HUES6 (cell line): ENCODE measurements at regions not wholly inside any gene's neighbourhood (a gene's known extent, or its start where the extent isn't known, plus 50 kb on each side); places are given as distances from the start of the nearest gene placed in this dataset.
"Not testable (repeated sequence)": the region's sequence is repeated elsewhere in the genome, so short reads cannot be mapped to it uniquely, and the experiment has no call there.

Experiments used
- H3K27ac ChIP-seq: 2 replicates; pipeline ENCODE4 v1.7.0; 2013; ENCODE audit warnings: low read depth, mild to moderate bottlenecking, low read length, inconsistent platforms
- H3K27me3 ChIP-seq: 2 replicates; pipeline ENCODE4 v1.6.1; 2013; ENCODE audit warnings: low read length; ENCODE audit not compliant: control insufficient read depth, insufficient read depth
- H3K36me3 ChIP-seq: 2 replicates; pipeline ENCODE4 v1.6.1; 2013; ENCODE audit warnings: low read length; ENCODE audit not compliant: control insufficient read depth, insufficient read depth
- H3K4me1 ChIP-seq: 2 replicates; pipeline ENCODE4 v1.6.1; 2013; ENCODE audit warnings: low read length; ENCODE audit not compliant: control insufficient read depth, insufficient read depth
- H3K4me3 ChIP-seq: 2 replicates; pipeline ENCODE4 v1.5.1; 2013; ENCODE audit warnings: low read depth, low read length
- H3K9ac ChIP-seq: one replicate; pipeline ENCODE4 v1.6.1; 2013; ENCODE audit warnings: mild to moderate bottlenecking, low read length
- H3K9me3 ChIP-seq: 2 replicates; pipeline ENCODE4 v1.6.1; 2013; ENCODE audit warnings: low read depth, low read length; ENCODE audit not compliant: control insufficient read depth, insufficient read depth

DNA sequence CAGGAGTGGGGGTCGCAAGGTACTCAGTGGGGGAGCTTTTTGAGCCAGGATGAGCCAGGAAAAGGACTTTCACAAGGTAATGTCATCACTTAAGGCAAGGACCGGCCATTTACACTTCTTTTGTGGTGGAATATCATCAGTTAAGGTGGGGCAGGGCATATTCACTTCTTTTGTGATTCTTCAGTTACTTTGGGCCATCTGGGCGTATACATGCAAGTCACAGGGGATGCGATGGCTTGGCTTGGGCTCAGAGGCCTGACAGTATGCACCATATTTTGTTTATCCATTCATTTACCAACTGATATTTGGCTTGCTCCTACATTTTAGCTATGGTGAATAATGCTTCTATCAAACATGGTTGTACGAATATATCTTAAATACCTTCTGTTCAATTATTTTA, 1728.1 kb upstream of the AGA start:
- H3K27ac ChIP-seq: peak overlapping the region; percentile 85
- not testable (repeated sequence) for H3K27me3 ChIP-seq, H3K9me3 ChIP-seq
- H3K9ac ChIP-seq: peak overlapping the region; percentile 59
- peaks cover 30% of the 10 kb centered on the region for H3K36me3 ChIP-seq
- peak overlapping the region; percentile 47 for H3K4me3 ChIP-seq
- peaks cover 18% of the 10 kb centered on the region for H3K4me1 ChIP-seq

GRCh38 chr4:179182741-179183140, 1740.5 kb upstream of the AGA start:
- Histone ChIP-seq H3K4me1 (no peaks in the 10 kb centered on the region), H3K4me3 (no peak overlapping the region), H3K27me3 (no peaks in the 10 kb centered on the region), H3K9me3 (peaks cover 5% of the 10 kb centered on the region), H3K36me3 (no peaks in the 10 kb centered on the region; the same call in 1 of the 2 replicates), H3K9ac (no peak overlapping the region), H3K27ac (no peak overlapping the region)

GRCh38 chr4:179195887-179196286, 1753.7 kb upstream of the AGA start:
- Histone ChIP-seq H3K27ac (no peak overlapping the region), H3K9ac (no peak overlapping the region), H3K4me3 (no peak overlapping the region), H3K27me3 (no peaks in the 10 kb centered on the region), H3K4me1 (peaks cover 6% of the 10 kb centered on the region; the same call in 1 of the 2 replicates), H3K36me3 (no peaks in the 10 kb centered on the region), H3K9me3 (no peaks in the 10 kb centered on the region)

DNA sequence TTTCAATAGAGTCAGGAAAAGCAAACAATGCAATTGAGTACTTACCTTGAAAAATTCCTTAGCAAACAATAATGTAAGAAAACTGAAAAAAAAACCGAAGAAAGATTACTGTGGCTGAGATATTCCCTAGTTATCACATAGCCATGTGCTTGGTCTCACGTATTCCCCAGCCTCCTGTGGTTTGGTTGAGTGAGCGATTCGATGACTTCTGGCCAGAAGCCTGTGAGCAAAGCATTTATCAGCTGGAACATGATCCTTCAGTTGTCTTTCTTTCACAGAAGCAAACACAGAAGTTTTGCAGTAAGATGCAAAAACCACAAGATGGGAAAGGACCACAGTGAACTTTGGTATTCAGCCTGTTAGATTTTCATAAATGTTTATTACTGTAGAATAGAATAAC, 1754.3 kb upstream of the AGA start:
- H3K4me3 ChIP-seq: no peak overlapping the region
- no peaks in the 10 kb centered on the region for H3K36me3 ChIP-seq
- no peak overlapping the region for H3K9ac ChIP-seq
- H3K4me1 ChIP-seq: peaks cover 6% of the 10 kb centered on the region; the same call in 1 of the 2 replicates
- no peaks in the 10 kb centered on the region for H3K27me3 ChIP-seq
- no peaks in the 10 kb centered on the region for H3K9me3 ChIP-seq
- H3K27ac ChIP-seq: no peak overlapping the region

GRCh38 chr4:179200681-179201080, 1758.4 kb upstream of the AGA start:
- Histone ChIP-seq H3K36me3 (no peaks in the 10 kb centered on the region), H3K27me3 (no peaks in the 10 kb centered on the region), H3K4me3 (no peak overlapping the region), H3K27ac (no peak overlapping the region), H3K9ac (no peak overlapping the region), H3K9me3 (no peaks in the 10 kb centered on the region), H3K4me1 (peaks cover 6% of the 10 kb centered on the region; the same call in 1 of the 2 replicates)

DNA sequence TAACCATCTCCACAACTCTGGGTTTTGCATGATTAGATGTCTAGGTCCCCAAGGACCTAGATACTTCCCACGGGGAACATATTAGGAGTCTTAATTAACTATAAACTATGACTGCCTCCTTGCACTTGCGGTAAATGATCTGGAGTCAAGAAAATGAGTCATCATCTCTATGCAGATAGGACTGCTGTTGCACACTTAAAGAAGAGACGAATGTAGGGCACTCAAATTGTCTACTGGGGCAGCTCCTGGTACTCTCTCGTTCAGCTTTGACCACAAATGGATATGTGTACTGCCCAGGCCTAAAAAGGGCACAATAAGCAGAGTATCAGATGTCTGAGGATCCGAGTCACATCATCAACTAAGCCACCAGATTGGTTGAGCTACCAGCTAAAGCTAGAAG, 1783.4 kb upstream of the AGA start:
- Histone ChIP-seq H3K27ac (no peak overlapping the region), H3K4me1 (no peaks in the 10 kb centered on the region), H3K4me3 (no peak overlapping the region), H3K36me3 (no peaks in the 10 kb centered on the region), H3K9ac (no peak overlapping the region), H3K9me3 (no peaks in the 10 kb centered on the region), H3K27me3 (no peaks in the 10 kb centered on the region)

- Histone ChIP-seq H3K27ac (no peak overlapping the region), H3K9ac (no peak overlapping the region), H3K9me3 (no peaks in the 10 kb centered on the region), H3K4me3 (no peak overlapping the region), H3K36me3 (no peaks in the 10 kb centered on the region), H3K27me3 (no peaks in the 10 kb centered on the region), H3K4me1 (no peaks in the 10 kb centered on the region; the same call in 1 of the 2 replicates)
Observed at GRCh38 chr4:179248821-179249220, 1806.6 kb upstream of the AGA start.

DNA sequence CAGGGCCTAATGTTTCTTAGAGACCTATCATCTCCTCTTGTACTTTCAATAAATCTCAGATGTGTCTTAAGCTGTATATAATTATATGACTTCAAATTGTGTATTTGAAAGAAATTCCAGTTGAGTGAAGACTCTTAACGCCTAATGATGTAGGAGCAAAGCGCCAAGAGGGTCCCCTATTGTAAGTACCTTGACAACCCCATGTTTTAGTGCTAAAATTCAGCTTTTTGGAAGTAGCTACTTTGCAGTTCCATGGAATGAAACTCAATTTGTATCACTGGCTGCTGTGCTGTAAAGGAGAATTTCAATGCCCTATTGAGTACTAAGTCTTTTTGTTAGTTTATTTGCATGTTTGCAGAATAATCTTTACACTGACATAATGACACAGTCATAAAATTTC, 1826.6 kb upstream of the AGA start:
- H3K9me3 ChIP-seq: peaks cover 7% of the 10 kb centered on the region; the same call in 1 of the 2 replicates
- no peaks in the 10 kb centered on the region for H3K4me1 ChIP-seq
- H3K27me3 ChIP-seq: no peaks in the 10 kb centered on the region
- no peak overlapping the region for H3K27ac ChIP-seq
- no peaks in the 10 kb centered on the region for H3K36me3 ChIP-seq
- no peak overlapping the region for H3K9ac ChIP-seq
- no peak overlapping the region for H3K4me3 ChIP-seq

DNA sequence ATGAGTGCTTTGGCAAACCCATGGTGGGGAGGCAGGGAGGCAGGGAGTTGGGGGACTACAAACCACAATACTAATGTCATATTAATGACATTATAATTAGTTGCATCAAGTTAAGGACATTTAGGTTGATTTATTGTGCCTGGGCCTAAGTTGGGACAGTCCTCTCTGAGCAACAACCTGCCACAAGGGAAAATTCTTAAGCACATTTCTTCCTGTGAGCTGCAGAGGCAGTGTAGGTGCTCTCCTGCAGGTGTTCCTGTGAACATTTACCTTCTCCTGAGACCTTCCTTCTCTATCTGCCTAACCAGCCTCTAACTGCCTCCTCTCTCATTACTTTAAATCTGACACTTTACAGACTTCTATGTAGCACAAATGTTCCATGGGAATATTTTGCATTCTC, 1830.0 kb upstream of the AGA start:
- H3K4me3 ChIP-seq: no peak overlapping the region
- H3K27ac ChIP-seq: no peak overlapping the region
- no peaks in the 10 kb centered on the region for H3K36me3 ChIP-seq
- peaks cover 6% of the 10 kb centered on the region; the same call in 1 of the 2 replicates for H3K4me1 ChIP-seq
- no peaks in the 10 kb centered on the region for H3K9me3 ChIP-seq
- H3K9ac ChIP-seq: no peak overlapping the region
- no peaks in the 10 kb centered on the region for H3K27me3 ChIP-seq

GRCh38 chr4:179278647-179279046, 1836.4 kb upstream of the AGA start:
- Histone ChIP-seq H3K27me3 (no peaks in the 10 kb centered on the region), H3K27ac (no peak overlapping the region), H3K4me1 (peaks cover 6% of the 10 kb centered on the region; the same call in 1 of the 2 replicates), H3K9ac (no peak overlapping the region), H3K4me3 (no peak overlapping the region), H3K9me3 (no peaks in the 10 kb centered on the region), H3K36me3 (no peaks in the 10 kb centered on the region)

GRCh38 chr4:179285696-179286095, 1843.5 kb upstream of the AGA start:
- Histone ChIP-seq H3K4me1 (no peaks in the 10 kb centered on the region), H3K4me3 (no peak overlapping the region), H3K9me3 (no peaks in the 10 kb centered on the region), H3K36me3 (no peaks in the 10 kb centered on the region), H3K9ac (no peak overlapping the region), H3K27ac (no peak overlapping the region), H3K27me3 (no peaks in the 10 kb centered on the region)

DNA sequence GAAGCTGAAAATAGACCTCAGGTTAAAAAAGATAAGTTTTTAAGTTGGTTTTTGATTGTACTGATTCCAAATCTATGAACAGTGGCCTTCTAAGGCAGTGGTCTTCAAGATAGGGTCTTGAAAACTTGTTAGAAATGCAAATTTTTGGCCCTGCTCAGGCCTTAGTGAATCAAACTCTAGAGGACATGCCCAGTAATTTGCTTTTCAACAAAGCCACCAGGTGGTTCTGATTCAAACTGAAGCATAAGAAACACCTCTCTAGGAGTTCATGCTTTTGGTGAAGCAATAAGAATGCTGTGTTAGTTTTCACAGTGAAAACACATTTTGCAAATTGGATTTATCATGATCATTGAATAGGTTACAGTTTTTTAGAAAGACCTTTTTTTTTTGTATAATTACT, 1849.4 kb upstream of the AGA start:
- Histone ChIP-seq H3K9me3 (0 out of 2 replicates have a peak, but pooled peaks cover 9% of the 10 kb centered on the region), H3K36me3 (no peaks in the 10 kb centered on the region), H3K9ac (no peak overlapping the region), H3K27me3 (no peaks in the 10 kb centered on the region), H3K4me3 (no peak overlapping the region), H3K4me1 (peaks cover 17% of the 10 kb centered on the region; the same call in 1 of the 2 replicates), H3K27ac (no peak overlapping the region)
